ENCODE measurements at regions not wholly inside any gene's neighbourhood (a gene's known extent, or its start where the extent isn't known, plus 50 kb on each side); places are given as distances from the start of the nearest gene placed in this dataset.

GRCh38 chr1:56326056-56326455, 253.3 kb downstream of the PLPP3 start:
- no peaks in the 10 kb centered on the region for H3K27me3 ChIP-seq (replicated peaks; ENCODE audit: control insufficient read depth, insufficient read depth, low read length)
- H3K9ac ChIP-seq (ENCODE audit: low read length), result peak overlapping the region; percentile 8
- no peaks in the 10 kb centered on the region for H3K9me3 ChIP-seq (ENCODE audit: control insufficient read depth, low read length)
- H3K4me3 ChIP-seq (ENCODE audit: low read length), result no peak overlapping the region
- H3K36me3 ChIP-seq (ENCODE audit: control insufficient read depth, insufficient read depth, low read length, severe bottlenecking), result no peaks in the 10 kb centered on the region
- DNase-seq (ENCODE audit: low read depth), result peak; percentile 58
- H3K4me1 ChIP-seq (ENCODE audit: control insufficient read depth, insufficient read depth, low read length), result peaks cover 14% of the 10 kb centered on the region

GRCh38 chr1:56324504-56324903, 254.9 kb downstream of the PLPP3 start:
- Histone ChIP-seq H3K9ac (ENCODE audit: low read length) (no peak overlapping the region), H3K4me3 (ENCODE audit: low read length) (no peak overlapping the region), H3K4me1 (ENCODE audit: control insufficient read depth, insufficient read depth, low read length) (peaks cover 13% of the 10 kb centered on the region), H3K9me3 (ENCODE audit: control insufficient read depth, low read length) (no peaks in the 10 kb centered on the region), H3K36me3 (ENCODE audit: control insufficient read depth, insufficient read depth, low read length, severe bottlenecking) (no peaks in the 10 kb centered on the region), H3K27me3 (replicated peaks; ENCODE audit: control insufficient read depth, insufficient read depth, low read length) (no peaks in the 10 kb centered on the region)
- DNase-seq (ENCODE audit: low read depth), result no peak

GRCh38 chr1:56322211-56322610, 257.2 kb downstream of the PLPP3 start:
- Histone ChIP-seq H3K27me3 (replicated peaks; ENCODE audit: control insufficient read depth, insufficient read depth, low read length) (no peaks in the 10 kb centered on the region), H3K4me1 (ENCODE audit: control insufficient read depth, insufficient read depth, low read length) (peaks cover 13% of the 10 kb centered on the region), H3K36me3 (ENCODE audit: control insufficient read depth, insufficient read depth, low read length, severe bottlenecking) (no peaks in the 10 kb centered on the region), H3K9ac (ENCODE audit: low read length) (no peak overlapping the region), H3K4me3 (ENCODE audit: low read length) (no peak overlapping the region), H3K9me3 (ENCODE audit: control insufficient read depth, low read length) (no peaks in the 10 kb centered on the region)
- DNase-seq (ENCODE audit: low read depth), result no peak

- DNase-seq (ENCODE audit: low read depth), result no peak
- H3K36me3 ChIP-seq (ENCODE audit: control insufficient read depth, insufficient read depth, low read length, severe bottlenecking), result no peaks in the 10 kb centered on the region
- H3K9me3 ChIP-seq (ENCODE audit: control insufficient read depth, low read length), result no peaks in the 10 kb centered on the region
- H3K4me1 ChIP-seq (ENCODE audit: control insufficient read depth, insufficient read depth, low read length), result peaks cover 13% of the 10 kb centered on the region
- H3K9ac ChIP-seq (ENCODE audit: low read length), result no peak overlapping the region
- no peaks in the 10 kb centered on the region for H3K27me3 ChIP-seq (replicated peaks; ENCODE audit: control insufficient read depth, insufficient read depth, low read length)
- no peak overlapping the region for H3K4me3 ChIP-seq (ENCODE audit: low read length)
These were observed 258.2 kb downstream of the PLPP3 start for GRCh38 chr1:56321150-56321490.

- H3K9ac ChIP-seq (ENCODE audit: low read length), result peak overlapping the region; percentile 10
- H3K4me3 ChIP-seq (ENCODE audit: low read length), result no peak overlapping the region
- no peak for DNase-seq (ENCODE audit: low read depth)
- H3K9me3 ChIP-seq (ENCODE audit: control insufficient read depth, low read length), result no peaks in the 10 kb centered on the region
- no peaks in the 10 kb centered on the region for H3K27me3 ChIP-seq (replicated peaks; ENCODE audit: control insufficient read depth, insufficient read depth, low read length)
- peaks cover 8% of the 10 kb centered on the region for H3K4me1 ChIP-seq (ENCODE audit: control insufficient read depth, insufficient read depth, low read length)
- H3K36me3 ChIP-seq (ENCODE audit: control insufficient read depth, insufficient read depth, low read length, severe bottlenecking), result no peaks in the 10 kb centered on the region
These were observed 258.8 kb downstream of the PLPP3 start for GRCh38 chr1:56320464-56321149.

GRCh38 chr1:56317722-56318121, 261.6 kb downstream of the PLPP3 start:
- Histone ChIP-seq H3K4me1 (ENCODE audit: control insufficient read depth, insufficient read depth, low read length) (peaks cover 7% of the 10 kb centered on the region), H3K36me3 (ENCODE audit: control insufficient read depth, insufficient read depth, low read length, severe bottlenecking) (no peaks in the 10 kb centered on the region), H3K9ac (ENCODE audit: low read length) (no peak overlapping the region), H3K27me3 (replicated peaks; ENCODE audit: control insufficient read depth, insufficient read depth, low read length) (no peaks in the 10 kb centered on the region), H3K4me3 (ENCODE audit: low read length) (no peak overlapping the region), H3K9me3 (ENCODE audit: control insufficient read depth, low read length) (peaks cover 4% of the 10 kb centered on the region)
- no peak for DNase-seq (ENCODE audit: low read depth)

- no peak for DNase-seq (ENCODE audit: low read depth)
These were observed 263.9 kb downstream of the PLPP3 start for GRCh38 chr1:56315293-56315942.

GRCh38 chr1:56313560-56313959, 265.8 kb downstream of the PLPP3 start:
- Histone ChIP-seq H3K4me3 (ENCODE audit: low read length) (no peak overlapping the region), H3K9me3 (ENCODE audit: control insufficient read depth, low read length) (peaks cover 4% of the 10 kb centered on the region), H3K9ac (ENCODE audit: low read length) (no peak overlapping the region), H3K27me3 (replicated peaks; ENCODE audit: control insufficient read depth, insufficient read depth, low read length) (no peaks in the 10 kb centered on the region), H3K36me3 (ENCODE audit: control insufficient read depth, insufficient read depth, low read length, severe bottlenecking) (no peaks in the 10 kb centered on the region), H3K4me1 (ENCODE audit: control insufficient read depth, insufficient read depth, low read length) (no peaks in the 10 kb centered on the region)
- DNase-seq (ENCODE audit: low read depth), result no peak

More at GRCh38 chr1:56315293-56315942, 263.9 kb downstream of the PLPP3 start:
- Histone ChIP-seq H3K27me3 (replicated peaks; ENCODE audit: control insufficient read depth, insufficient read depth, low read length) (no peaks in the 10 kb centered on the region), H3K36me3 (ENCODE audit: control insufficient read depth, insufficient read depth, low read length, severe bottlenecking) (no peaks in the 10 kb centered on the region), H3K9me3 (ENCODE audit: control insufficient read depth, low read length) (peaks cover 4% of the 10 kb centered on the region), H3K4me1 (ENCODE audit: control insufficient read depth, insufficient read depth, low read length) (no peaks in the 10 kb centered on the region), H3K9ac (ENCODE audit: low read length) (no peak overlapping the region), H3K4me3 (ENCODE audit: low read length) (no peak overlapping the region)

- Histone ChIP-seq H3K4me3 (ENCODE audit: low read length) (no peak overlapping the region), H3K36me3 (ENCODE audit: control insufficient read depth, insufficient read depth, low read length, severe bottlenecking) (no peaks in the 10 kb centered on the region), H3K9me3 (ENCODE audit: control insufficient read depth, low read length) (peaks cover 4% of the 10 kb centered on the region), H3K9ac (ENCODE audit: low read length) (no peak overlapping the region), H3K4me1 (ENCODE audit: control insufficient read depth, insufficient read depth, low read length) (no peaks in the 10 kb centered on the region), H3K27me3 (replicated peaks; ENCODE audit: control insufficient read depth, insufficient read depth, low read length) (no peaks in the 10 kb centered on the region)
- DNase-seq (ENCODE audit: low read depth), result no peak
These were observed 267.6 kb downstream of the PLPP3 start for GRCh38 chr1:56311766-56312165.

- no peaks in the 10 kb centered on the region for H3K27me3 ChIP-seq (replicated peaks; ENCODE audit: control insufficient read depth, insufficient read depth, low read length)
- no peak overlapping the region for H3K4me3 ChIP-seq (ENCODE audit: low read length)
- peaks cover 4% of the 10 kb centered on the region for H3K9me3 ChIP-seq (ENCODE audit: control insufficient read depth, low read length)
- H3K9ac ChIP-seq (ENCODE audit: low read length), result no peak overlapping the region
- no peaks in the 10 kb centered on the region for H3K4me1 ChIP-seq (ENCODE audit: control insufficient read depth, insufficient read depth, low read length)
- DNase-seq (ENCODE audit: low read depth), result no peak
- no peaks in the 10 kb centered on the region for H3K36me3 ChIP-seq (ENCODE audit: control insufficient read depth, insufficient read depth, low read length, severe bottlenecking)
These were observed 268.4 kb downstream of the PLPP3 start for GRCh38 chr1:56310945-56311344.

GRCh38 chr1:56309065-56309464, 270.3 kb downstream of the PLPP3 start:
- no peak overlapping the region for H3K4me3 ChIP-seq (ENCODE audit: low read length)
- H3K9me3 ChIP-seq (ENCODE audit: control insufficient read depth, low read length), result peaks cover 4% of the 10 kb centered on the region
- H3K4me1 ChIP-seq (ENCODE audit: control insufficient read depth, insufficient read depth, low read length), result no peaks in the 10 kb centered on the region
- no peak for DNase-seq (ENCODE audit: low read depth)
- H3K9ac ChIP-seq (ENCODE audit: low read length), result no peak overlapping the region
- no peaks in the 10 kb centered on the region for H3K27me3 ChIP-seq (replicated peaks; ENCODE audit: control insufficient read depth, insufficient read depth, low read length)
- H3K36me3 ChIP-seq (ENCODE audit: control insufficient read depth, insufficient read depth, low read length, severe bottlenecking), result no peaks in the 10 kb centered on the region

GRCh38 chr1:56304975-56305374, 274.4 kb downstream of the PLPP3 start:
- no peak for DNase-seq (ENCODE audit: low read depth)
- Histone ChIP-seq H3K4me3 (ENCODE audit: low read length) (no peak overlapping the region), H3K36me3 (ENCODE audit: control insufficient read depth, insufficient read depth, low read length, severe bottlenecking) (no peaks in the 10 kb centered on the region), H3K27me3 (replicated peaks; ENCODE audit: control insufficient read depth, insufficient read depth, low read length) (no peaks in the 10 kb centered on the region), H3K9me3 (ENCODE audit: control insufficient read depth, low read length) (no peaks in the 10 kb centered on the region), H3K9ac (ENCODE audit: low read length) (no peak overlapping the region), H3K4me1 (ENCODE audit: control insufficient read depth, insufficient read depth, low read length) (peaks cover 15% of the 10 kb centered on the region)
